IMR-90 (cell line): ENCODE measurements at regions not wholly inside any gene's neighbourhood (a gene's known extent, or its start where the extent isn't known, plus 50 kb on each side); places are given as distances from the start of the nearest gene placed in this dataset.

Experiments used
- ATAC-seq: fragments of 200-7000 bp; cut with Tn5 transposase; 2 replicates; pipeline ENCODE4 v1.9.1; 2020; ENCODE audit warnings: low read depth, mild to moderate bottlenecking, moderate library complexity
- BruUV-seq: library from RNA; stranded (reverse); fragments of 400-500 nt; replicated peaks from 2 replicates; lab custom pipeline; 2021; lab: Mats Ljungman, UMichigan
- CTCF ChIA-PET: fragments of 300-600 bp; formaldehyde crosslinking; extraction: SDS; loops from one replicate; lab custom pipeline; 2021; ENCODE audit warnings: antibody characterized with exemption; lab: Yijun Ruan, JAX
- POLR2A ChIA-PET: fragments of 300-600 bp; sonication (Branson Sonifier 250); formaldehyde crosslinking; loops from one replicate; lab custom pipeline; 2022; ENCODE audit warnings: antibody characterized with exemption; ENCODE audit not compliant: unreplicated experiment; lab: Charles Lee
- DNase-seq: peaks from one replicate; pipeline ENCODE4 v3.0.0; 2013
- H2AFZ ChIP-seq: replicated peaks from 2 replicates; pipeline ENCODE3; 2013; ENCODE audit warnings: low read length, mild to moderate bottlenecking; ENCODE audit not compliant: poor library complexity
- H2AK5ac ChIP-seq: 2 replicates; pipeline ENCODE4 v1.6.1; 2013; ENCODE audit warnings: low read depth, low read length, inconsistent platforms
- H2AK9ac ChIP-seq: replicated peaks from 2 replicates; pipeline ENCODE3; 2013; ENCODE audit warnings: mild to moderate bottlenecking, low read depth, low read length, moderate library complexity; ENCODE audit not compliant: poor library complexity
- H2BK120ac ChIP-seq: 2 replicates; pipeline ENCODE4 v1.6.1; 2013; ENCODE audit warnings: low read depth, low read length, inconsistent platforms
- H2BK15ac ChIP-seq: 3 replicates; pipeline ENCODE4 v1.6.1; 2013; ENCODE audit warnings: low read depth, low read length, inconsistent platforms
- H2BK20ac ChIP-seq: 2 replicates; pipeline ENCODE4 v1.6.1; 2013; ENCODE audit warnings: low read depth, mild to moderate bottlenecking, inconsistent platforms, low read length, moderate library complexity
- H2BK5ac ChIP-seq: 2 replicates; pipeline ENCODE4 v1.6.1; 2013; ENCODE audit warnings: mild to moderate bottlenecking, low read depth, low read length, inconsistent platforms; ENCODE audit not compliant: poor library complexity, severe bottlenecking
- H3K14ac ChIP-seq: replicated peaks from 2 replicates; pipeline ENCODE4 v1.6.1; 2013; ENCODE audit warnings: low read depth, low read length, inconsistent platforms
- H3K18ac ChIP-seq: 2 replicates; pipeline ENCODE4 v1.6.1; 2013; ENCODE audit warnings: low read depth, low read length, control low read depth
- H3K23ac ChIP-seq: 2 replicates; pipeline ENCODE4 v1.6.1; 2013; ENCODE audit warnings: low read depth, low read length, inconsistent platforms
- H3K27ac ChIP-seq: 2 replicates; pipeline ENCODE4 v1.5.1; 2013; ENCODE audit warnings: mild to moderate bottlenecking, control low read depth, low read length; ENCODE audit not compliant: insufficient read depth
- H3K27me3 ChIP-seq: 2 replicates; pipeline ENCODE4 v1.6.1; 2013; ENCODE audit warnings: low read length; ENCODE audit not compliant: control insufficient read depth, insufficient read depth
- H3K36me3 ChIP-seq: 2 replicates; pipeline ENCODE4 v1.6.1; 2013; ENCODE audit warnings: low read length, mixed read lengths; ENCODE audit not compliant: control insufficient read depth, insufficient read depth
- H3K4ac ChIP-seq: 2 replicates; pipeline ENCODE4 v1.6.1; 2013; ENCODE audit warnings: low read depth, low read length, inconsistent platforms
- H3K4me1 ChIP-seq: 2 replicates; pipeline ENCODE4 v1.6.1; 2013; ENCODE audit warnings: low read length, mixed read lengths; ENCODE audit not compliant: control insufficient read depth, insufficient read depth
- H3K4me2 ChIP-seq: 2 replicates; pipeline ENCODE4 v1.6.1; 2013; ENCODE audit warnings: low read depth, mild to moderate bottlenecking, control low read depth, low read length, moderate library complexity
- H3K4me3 ChIP-seq: 2 replicates; pipeline ENCODE4 v1.5.1; 2013; ENCODE audit warnings: low read depth, mild to moderate bottlenecking, control low read depth, low read length, moderate library complexity; ENCODE audit not compliant: insufficient read depth
- H3K56ac ChIP-seq: 2 replicates; pipeline ENCODE4 v1.6.1; 2013; ENCODE audit warnings: low read length, inconsistent platforms; ENCODE audit not compliant: insufficient read depth; ENCODE audit errors: extremely low read depth
- H3K79me1 ChIP-seq, 2 experiments: 2 replicates each; pipeline ENCODE4 v1.6.1; 2013; ENCODE audit warnings: low read length in 2 of 2, inconsistent platforms in 1 of 2, low read depth in 1 of 2
- H3K9ac ChIP-seq: 2 replicates; pipeline ENCODE4 v1.6.1; 2013; ENCODE audit warnings: low read depth, low read length, control low read depth
- H3K9me1 ChIP-seq: 2 replicates; pipeline ENCODE4 v1.6.1; 2013; ENCODE audit warnings: low read length, inconsistent platforms; ENCODE audit not compliant: insufficient read depth
- H3K9me3 ChIP-seq: 2 replicates; pipeline ENCODE4 v1.6.1; 2013; ENCODE audit warnings: low read length; ENCODE audit not compliant: control insufficient read depth, insufficient read depth
- H4K20me1 ChIP-seq: 2 replicates; pipeline ENCODE4 v1.6.1; 2013; ENCODE audit warnings: low read length, inconsistent platforms; ENCODE audit not compliant: insufficient read depth
- H4K5ac ChIP-seq: 2 replicates; pipeline ENCODE4 v1.6.1; 2013; ENCODE audit warnings: mild to moderate bottlenecking, low read depth, low read length, control low read depth
- H4K8ac ChIP-seq, 2 experiments: 2 replicates each; pipeline ENCODE4 v1.6.1; 2013; ENCODE audit warnings: low read depth in 2 of 2, low read length in 2 of 2, control low read depth in 1 of 2, inconsistent platforms in 1 of 2
- H4K91ac ChIP-seq: 2 replicates; pipeline ENCODE4 v1.6.1; 2013; ENCODE audit warnings: low read depth, low read length, inconsistent platforms; ENCODE audit not compliant: insufficient read depth
- SMC3 ChIP-seq: fragments of 150-350 bp; IDR thresholded peaks from 2 replicates; pipeline ENCODE4 v1.6.1; 2016; ENCODE audit warnings: low read depth, mild to moderate bottlenecking, antibody characterized with exemption, low read length, moderate library complexity
- WGBS, 2 experiments: methylation state at CpG; one replicate each; pipeline versions ENCODE4 v1.1.5 to v1.1.7; 2013; ENCODE audit warnings: missing lambda C conversion rate in 2 of 2; ENCODE audit not compliant: insufficient read length in 1 of 2; ENCODE audit errors: extremely low coverage in 2 of 2; 5-methylcytosine and 5-hydroxymethylcytosine counted together
- dilution Hi-C: fragments of 300-500 bp; cut with HindIII; formaldehyde crosslinking; loops from one replicate; pipeline ENCODE4 v1.14.3; 2018; ENCODE audit warnings: low sequenced_read_pairs; ENCODE audit not compliant: unreplicated experiment
- in situ Hi-C: fragments of 300-500 bp; cut with MboI; formaldehyde crosslinking; loops from 3 replicates; pipeline ENCODE4 v1.14.3; 2019; ENCODE audit warnings: low sequenced_read_pairs, inconsistent platforms, mixed read lengths
- intact Hi-C: fragments of 100-400 bp; cut with micrococcal nuclease; formaldehyde crosslinking; loops from 2 replicates; pipeline ENCODE4 v1.10.0; 2022
- TF ChIP-seq, protein P1 (sequence below): conservative IDR thresholded peaks from 2 replicates; pipeline ENCODE4 v1.5.1; 2012; ENCODE audit warnings: mild to moderate bottlenecking, low read depth, low read length, improper control_type of control experiment

GRCh38 chr4:158015241-158015640, 157.6 kb downstream of the GASK1B start:
- Histone ChIP-seq H2AFZ (no peak overlapping the region), H3K14ac (0 out of 2 replicates have a peak overlapping the region, but pooled peaks have one; percentile 58), H4K20me1 (no peaks in the 10 kb centered on the region), H2AK5ac (no peak overlapping the region), H4K8ac (peak overlapping the region in 1 of 2 experiments; percentile 77; a peak in 2 of 4 replicates), H3K9me1 (no peaks in the 10 kb centered on the region), H3K4ac (peak overlapping the region; percentile 45; the same call in 1 of the 2 replicates), H3K18ac (peak overlapping the region; percentile 80; the same call in 1 of the 2 replicates), H2BK120ac (peak overlapping the region; percentile 79), H3K4me2 (no peak overlapping the region; the same call in 1 of the 2 replicates), H2BK5ac (peak overlapping the region; percentile 46), H3K9me3 (no peaks in the 10 kb centered on the region), H3K4me1 (peaks cover 7% of the 10 kb centered on the region), H4K5ac (peak overlapping the region; percentile 92; the same call in 1 of the 2 replicates), H2AK9ac (no peak overlapping the region), H3K4me3 (no peak overlapping the region), H2BK15ac (no peak overlapping the region), H2BK20ac (peak overlapping the region; percentile 65; the same call in 1 of the 2 replicates), H3K27me3 (no peaks in the 10 kb centered on the region), H3K79me1 (no peaks in the 10 kb centered on the region), H3K23ac (no peak overlapping the region), H3K9ac (no peak overlapping the region), H3K36me3 (no peaks in the 10 kb centered on the region), H3K27ac (no peak overlapping the region), H4K91ac (no peak overlapping the region), H3K56ac (no peak overlapping the region)
- 67% methylated on average over 2 of the region's 3 CpGs; no CpG with 5 or more reads in 1 of the 2 experiments for WGBS, 2 experiments
- ChIA-PET CTCF (interaction anchor here (0.7 kb wide), 1 partner anchor 1136 kb away, joined by 3 read pairs; no protein-coding TSS in a partner anchor), POLR2A (no interaction called here)
- no peak for TF ChIP-seq SMC3
- TF ChIP-seq, protein P1, sequence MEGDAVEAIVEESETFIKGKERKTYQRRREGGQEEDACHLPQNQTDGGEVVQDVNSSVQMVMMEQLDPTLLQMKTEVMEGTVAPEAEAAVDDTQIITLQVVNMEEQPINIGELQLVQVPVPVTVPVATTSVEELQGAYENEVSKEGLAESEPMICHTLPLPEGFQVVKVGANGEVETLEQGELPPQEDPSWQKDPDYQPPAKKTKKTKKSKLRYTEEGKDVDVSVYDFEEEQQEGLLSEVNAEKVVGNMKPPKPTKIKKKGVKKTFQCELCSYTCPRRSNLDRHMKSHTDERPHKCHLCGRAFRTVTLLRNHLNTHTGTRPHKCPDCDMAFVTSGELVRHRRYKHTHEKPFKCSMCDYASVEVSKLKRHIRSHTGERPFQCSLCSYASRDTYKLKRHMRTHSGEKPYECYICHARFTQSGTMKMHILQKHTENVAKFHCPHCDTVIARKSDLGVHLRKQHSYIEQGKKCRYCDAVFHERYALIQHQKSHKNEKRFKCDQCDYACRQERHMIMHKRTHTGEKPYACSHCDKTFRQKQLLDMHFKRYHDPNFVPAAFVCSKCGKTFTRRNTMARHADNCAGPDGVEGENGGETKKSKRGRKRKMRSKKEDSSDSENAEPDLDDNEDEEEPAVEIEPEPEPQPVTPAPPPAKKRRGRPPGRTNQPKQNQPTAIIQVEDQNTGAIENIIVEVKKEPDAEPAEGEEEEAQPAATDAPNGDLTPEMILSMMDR = no peak
- DNase-seq = peak; percentile 60
- intact Hi-C loops (no loop called here), in situ Hi-C loops (no loop called here), dilution Hi-C loops (loop anchor here (25.0 kb wide), 1 partner anchor 172 kb away; no protein-coding TSS in a partner anchor)
- peak; percentile 39; the same call in 1 of the 2 replicates for ATAC-seq
- no TSS peak for BruUV-seq
